H1 (cell line): ENCODE measurements at regions not wholly inside any gene's neighbourhood (a gene's known extent, or its start where the extent isn't known, plus 50 kb on each side); places are given as distances from the start of the nearest gene placed in this dataset.
A peak's percentile ranks its signal among the peaks of the same experiment; 100 is the strongest.

ENCODE experiments used
- CTCF ChIA-PET: fragments of 300-600 bp; sonication (Branson Sonifier 250); formaldehyde crosslinking; loops from one replicate; lab custom pipeline; 2021; ENCODE audit not compliant: partially characterized antibody; lab: Charles Lee
- POLR2A ChIA-PET: fragments of 300-600 bp; sonication (Branson Sonifier 250); formaldehyde crosslinking; loops from one replicate; lab custom pipeline; 2021; ENCODE audit warnings: inconsistent platforms; ENCODE audit not compliant: partially characterized antibody; lab: Charles Lee
- DNase-seq, 2 experiments: peaks; one replicate each; pipeline versions ENCODE4 v3.0.0 to v3.0.0-alpha.2; 2010 to 2022; ENCODE audit warnings: low spot score in 2 of 2, low read depth in 1 of 2, mixed read lengths in 1 of 2
- FAIRE-seq: peaks from 2 replicates; lab custom pipeline; 2011; peaks lifted over from hg19 to GRCh38; lab: Jason Lieb, UNC
- H2AFZ ChIP-seq: 2 replicates; pipeline ENCODE4 v1.8.1; 2012; ENCODE audit warnings: low read length, inconsistent platforms
- H2AK5ac ChIP-seq: 2 replicates; pipeline ENCODE4 v1.6.1; 2013; ENCODE audit warnings: low read depth, low read length
- H2BK120ac ChIP-seq: replicated peaks from 2 replicates; pipeline ENCODE3; 2013; ENCODE audit warnings: low read depth, low read length, inconsistent platforms
- H2BK12ac ChIP-seq: 2 replicates; pipeline ENCODE4 v1.6.1; 2013; ENCODE audit warnings: low read depth, low read length
- H2BK15ac ChIP-seq: 2 replicates; pipeline ENCODE4 v1.6.1; 2013; ENCODE audit warnings: low read length
- H2BK20ac ChIP-seq: 2 replicates; pipeline ENCODE4 v1.6.1; 2013; ENCODE audit warnings: low read length
- H2BK5ac ChIP-seq: 2 replicates; pipeline ENCODE4 v1.6.1; 2013; ENCODE audit warnings: low read depth, low read length
- H3K14ac ChIP-seq: 2 replicates; pipeline ENCODE4 v1.6.1; 2013; ENCODE audit warnings: inconsistent platforms; ENCODE audit not compliant: insufficient read length
- H3K18ac ChIP-seq: 2 replicates; pipeline ENCODE4 v1.6.1; 2013; ENCODE audit warnings: low read length; ENCODE audit errors: extremely low read depth
- H3K23ac ChIP-seq: 2 replicates; pipeline ENCODE4 v1.6.1; 2013; ENCODE audit warnings: inconsistent platforms; ENCODE audit not compliant: insufficient read length
- H3K23me2 ChIP-seq: 2 replicates; pipeline ENCODE4 v1.6.1; 2013; ENCODE audit warnings: low read depth, low read length
- H3K27ac ChIP-seq: 2 replicates; pipeline ENCODE4 v1.6.1; 2011; ENCODE audit warnings: low read depth, low read length, inconsistent platforms
- H3K27me3 ChIP-seq, 4 experiments: replicated peaks in 1 of 4; 1 replicate in 1 of 4; 2 replicates in 3 of 4; pipeline versions ENCODE4 v1.6.1 to v1.8.1; 2011 to 2013; ENCODE audit warnings: low read length in 3 of 4, mild to moderate bottlenecking in 3 of 4, inconsistent platforms in 2 of 4, mixed read lengths in 2 of 4, moderate library complexity in 1 of 4; ENCODE audit not compliant: control insufficient read depth in 3 of 4, insufficient read depth in 3 of 4; ENCODE audit errors: extremely low read depth in 1 of 4
- H3K36me3 ChIP-seq, 4 experiments: 2 replicates each; pipeline versions ENCODE4 v1.6.1 to v1.8.1; 2011 to 2013; ENCODE audit warnings: mild to moderate bottlenecking in 4 of 4, low read length in 3 of 4, moderate library complexity in 2 of 4, control low read depth in 1 of 4, inconsistent platforms in 1 of 4; ENCODE audit not compliant: insufficient read depth in 4 of 4, control insufficient read depth in 2 of 4
- H3K4ac ChIP-seq: replicated peaks from 2 replicates; pipeline ENCODE3; 2013; ENCODE audit warnings: low read length, low read depth, mixed read lengths, inconsistent platforms; ENCODE audit not compliant: insufficient read length
- H3K4me1 ChIP-seq, 4 experiments: replicated peaks in 1 of 4; 1 replicate in 1 of 4; 2 replicates in 3 of 4; pipeline versions ENCODE4 v1.6.1 to v1.8.1; 2011 to 2013; ENCODE audit warnings: low read length in 3 of 4, inconsistent platforms in 2 of 4, mixed read lengths in 1 of 4; ENCODE audit not compliant: insufficient read depth in 4 of 4, control insufficient read depth in 3 of 4
- H3K4me2 ChIP-seq, 2 experiments: 2 replicates each; pipeline versions ENCODE4 v1.6.1 to v1.8.1; 2011 to 2013; ENCODE audit warnings: low read depth in 2 of 2, low read length in 2 of 2, control low read depth in 1 of 2, inconsistent platforms in 1 of 2, mild to moderate bottlenecking in 1 of 2; ENCODE audit not compliant: insufficient read depth in 1 of 2
- H3K4me3 ChIP-seq, 4 experiments: fragments of 200-600, 300-600 bp in 1 of 4; sonication (generic), shearing (Covaris generic), sonication (Bioruptor Twin) in 1 of 4; 2 replicates each; pipeline versions ENCODE4 v1.5.1 to v1.8.1; 2011 to 2016; ENCODE audit warnings: low read length in 4 of 4, low read depth in 3 of 4, control low read depth in 2 of 4, inconsistent platforms in 2 of 4, mild to moderate bottlenecking in 2 of 4, mixed read lengths in 1 of 4, moderate library complexity in 1 of 4; ENCODE audit not compliant: insufficient read depth in 2 of 4; ENCODE audit errors: extremely low read depth in 1 of 4
- H3K56ac ChIP-seq: replicated peaks from 2 replicates; pipeline ENCODE3; 2013; ENCODE audit warnings: low read depth, mild to moderate bottlenecking, mixed read lengths, low read length, inconsistent platforms; ENCODE audit not compliant: insufficient read length
- H3K79me1 ChIP-seq: 2 replicates; pipeline ENCODE4 v1.6.1; 2013; ENCODE audit warnings: low read depth, low read length, control low read depth
- H3K79me2 ChIP-seq, 2 experiments: 2 replicates each; pipeline versions ENCODE4 v1.6.1 to v1.8.1; 2012 to 2013; ENCODE audit warnings: low read length in 2 of 2, mild to moderate bottlenecking in 2 of 2, inconsistent platforms in 1 of 2; ENCODE audit not compliant: insufficient read depth in 2 of 2, control insufficient read depth in 1 of 2
- H3K9ac ChIP-seq, 4 experiments: replicated peaks in 1 of 4; 1 replicate in 1 of 4; 2 replicates in 3 of 4; pipeline versions ENCODE4 v1.6.1 to v1.8.1; 2011 to 2013; ENCODE audit warnings: low read depth in 3 of 4, low read length in 3 of 4, control low read depth in 2 of 4, mild to moderate bottlenecking in 2 of 4, moderate library complexity in 2 of 4, inconsistent platforms in 1 of 4; ENCODE audit errors: extremely low read depth in 1 of 4
- H3K9me3 ChIP-seq, 2 experiments: 2 replicates each; pipeline versions ENCODE4 v1.6.1 to v1.8.1; 2012 to 2013; ENCODE audit warnings: mild to moderate bottlenecking in 2 of 2, moderate library complexity in 2 of 2, control low read depth in 1 of 2, inconsistent platforms in 1 of 2, low read depth in 1 of 2, low read length in 1 of 2, mixed read lengths in 1 of 2; ENCODE audit not compliant: insufficient read depth in 2 of 2
- H4K20me1 ChIP-seq, 2 experiments: replicated peaks in 1 of 2; 2 replicates each; pipeline versions ENCODE3 to v1.8.1; 2011 to 2013; ENCODE audit warnings: inconsistent platforms in 2 of 2, low read length in 2 of 2, mild to moderate bottlenecking in 1 of 2; ENCODE audit not compliant: insufficient read depth in 2 of 2, control insufficient read depth in 1 of 2
- H4K5ac ChIP-seq: 2 replicates; pipeline ENCODE4 v1.6.1; 2013; ENCODE audit warnings: low read length, low read depth, mixed read lengths, inconsistent platforms; ENCODE audit not compliant: insufficient read length
- H4K8ac ChIP-seq: 2 replicates; pipeline ENCODE4 v1.8.0; 2013; ENCODE audit warnings: mild to moderate bottlenecking, moderate library complexity, low read length, inconsistent platforms; ENCODE audit not compliant: insufficient read depth; ENCODE audit errors: extremely low read depth
- H4K91ac ChIP-seq: replicated peaks from 2 replicates; pipeline ENCODE3; 2013; ENCODE audit warnings: low read length, mixed read lengths, inconsistent platforms; ENCODE audit not compliant: insufficient read length
- HDAC2 ChIP-seq, 2 experiments: fragments of 300-600 bp in 1 of 2; sonication (generic) in 1 of 2; IDR thresholded peaks; 2 replicates each; pipeline ENCODE4 v1.6.1; 2011 to 2012; ENCODE audit warnings: low read depth in 2 of 2, low read length in 2 of 2, mild to moderate bottlenecking in 2 of 2, moderate library complexity in 2 of 2, borderline replicate concordance in 1 of 2, inconsistent platforms in 1 of 2
- WGBS, 2 experiments: shearing (Covaris generic) in 1 of 2; methylation state at CpG; one replicate each; pipeline versions ENCODE4 v1.1.6 to v1.1.7; 2013 to 2015; ENCODE audit warnings: low lambda C conversion rate in 2 of 2, mixed read lengths in 2 of 2, inconsistent platforms in 1 of 2, low coverage in 1 of 2, missing lambda C conversion rate in 1 of 2; ENCODE audit not compliant: insufficient replicate concordance in 2 of 2, insufficient coverage in 1 of 2, insufficient read length in 1 of 2; ENCODE audit errors: extremely low coverage in 1 of 2, missing lambda C conversion rate in 1 of 2; 5-methylcytosine and 5-hydroxymethylcytosine counted together
- TF ChIP-seq, protein P1 (sequence below): IDR thresholded peaks from 2 replicates; pipeline ENCODE4 v1.6.1; 2012; ENCODE audit warnings: inconsistent platforms

- no peaks in the 10 kb centered on the region for H3K79me1 ChIP-seq
- no peak for DNase-seq
- no peak overlapping the region for H3K9ac ChIP-seq
- TF ChIP-seq, protein P1, sequence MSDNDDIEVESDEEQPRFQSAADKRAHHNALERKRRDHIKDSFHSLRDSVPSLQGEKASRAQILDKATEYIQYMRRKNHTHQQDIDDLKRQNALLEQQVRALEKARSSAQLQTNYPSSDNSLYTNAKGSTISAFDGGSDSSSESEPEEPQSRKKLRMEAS = no peak
- peak in 1 of 2 experiments; percentile 48; a peak in 1 of 4 replicates for TF ChIP-seq HDAC2 (IDR thresholded peaks at IDR 0.05; ENCODE audit: borderline replicate concordance in 1 of 2, low read depth in 2 of 2, low read length in 2 of 2)
- TF ChIP-seq, all 59 proteins: peak for 1
- H3K23ac ChIP-seq = no peak overlapping the region
- no peaks in the 10 kb centered on the region for H3K23me2 ChIP-seq
- no peak overlapping the region for H3K4ac ChIP-seq
- no peak overlapping the region for H3K4me3 ChIP-seq
- POLR2A ChIA-PET = no interaction called here
- H2BK12ac ChIP-seq = no peak overlapping the region
- H3K27ac ChIP-seq = no peak overlapping the region
- no peaks in the 10 kb centered on the region for H3K9me3 ChIP-seq
- H4K91ac ChIP-seq = no peak overlapping the region
- CTCF ChIA-PET = interaction anchor here (1.0 to 16.4 kb wide), 3 partner anchors 8 to 98 kb away, joined by 3 to 256 read pairs (median 4); no protein-coding TSS in a partner anchor
- no peak overlapping the region for H2AFZ ChIP-seq
- H4K20me1 ChIP-seq = no peaks in the 10 kb centered on the region
- WGBS, 2 experiments = 89% methylated on average over 2 of the region's 2 CpGs; no CpG with 5 or more reads in 1 of the 2 experiments
- no peak overlapping the region for H3K18ac ChIP-seq
- no peaks in the 10 kb centered on the region for H3K27me3 ChIP-seq
- H3K4me1 ChIP-seq = peaks cover 0 to 3% (median under 1%) of the 10 kb centered on the region in 4 experiments; a peak in 3 of 7 replicates
- no peak overlapping the region for H2BK120ac ChIP-seq
- H4K5ac ChIP-seq = no peak overlapping the region
- H3K4me2 ChIP-seq = no peak overlapping the region
- no peak overlapping the region for H2BK20ac ChIP-seq
- no peak overlapping the region for H3K14ac ChIP-seq
- H2BK5ac ChIP-seq = no peak overlapping the region
- H2BK15ac ChIP-seq = no peak overlapping the region
- H3K56ac ChIP-seq = no peak overlapping the region
- H3K36me3 ChIP-seq = no peaks in the 10 kb centered on the region
- no peaks in the 10 kb centered on the region for H3K79me2 ChIP-seq
- no peak overlapping the region for H2AK5ac ChIP-seq
- no peak for FAIRE-seq
- no peak overlapping the region for H4K8ac ChIP-seq
Observed at GRCh38 chr10:63878428-63878827, 357.2 kb downstream of the REEP3 start.
